ENCODE measurements at regions not wholly inside any gene's neighbourhood (a gene's known extent, or its start where the extent isn't known, plus 50 kb on each side); places are given as distances from the start of the nearest gene placed in this dataset.

DNA sequence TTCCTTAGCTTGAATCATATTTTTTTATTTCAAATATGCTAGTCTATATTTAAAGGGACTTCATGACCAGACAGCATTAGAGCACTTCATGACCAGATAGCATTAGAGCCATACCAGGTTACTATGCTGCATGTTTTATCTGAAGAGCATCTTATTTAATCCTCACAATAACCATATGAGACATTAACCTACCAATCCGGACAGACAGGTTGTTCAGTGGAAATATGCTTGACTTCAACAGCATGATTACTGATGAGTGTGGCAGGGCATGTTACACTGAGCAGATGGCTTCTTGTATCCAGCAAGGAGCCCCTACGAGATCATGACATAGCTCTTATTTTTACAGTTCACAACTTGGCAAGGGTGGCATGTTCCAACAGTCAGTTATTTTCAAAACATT lies 85.0 kb upstream of the KCTD3 start:
- no peak for DNase-seq (ENCODE audit: low read depth)
- no peak for TF ChIP-seq CTCF (IDR thresholded peaks at IDR 0.05; ENCODE audit: insufficient read depth, low read depth, low read length, missing control alignments)
- no peak overlapping the region for H3K4me3 ChIP-seq (ENCODE audit: low read depth, low read length)

GRCh38 chr1:215484171-215484939 lies 82.7 kb upstream of the KCTD3 start:
- no peak for TF ChIP-seq CTCF (IDR thresholded peaks at IDR 0.05; ENCODE audit: insufficient read depth, low read depth, low read length, missing control alignments)
- H3K4me3 ChIP-seq (ENCODE audit: low read depth, low read length): no peak overlapping the region
- no peak for DNase-seq (ENCODE audit: low read depth)

- no peak for TF ChIP-seq CTCF (IDR thresholded peaks at IDR 0.05; ENCODE audit: insufficient read depth, low read depth, low read length, missing control alignments)
- no peak for DNase-seq (ENCODE audit: low read depth)
- H3K4me3 ChIP-seq (ENCODE audit: low read depth, low read length): no peak overlapping the region
Measured at GRCh38 chr1:215487466-215487865, 79.6 kb upstream of the KCTD3 start.

DNA sequence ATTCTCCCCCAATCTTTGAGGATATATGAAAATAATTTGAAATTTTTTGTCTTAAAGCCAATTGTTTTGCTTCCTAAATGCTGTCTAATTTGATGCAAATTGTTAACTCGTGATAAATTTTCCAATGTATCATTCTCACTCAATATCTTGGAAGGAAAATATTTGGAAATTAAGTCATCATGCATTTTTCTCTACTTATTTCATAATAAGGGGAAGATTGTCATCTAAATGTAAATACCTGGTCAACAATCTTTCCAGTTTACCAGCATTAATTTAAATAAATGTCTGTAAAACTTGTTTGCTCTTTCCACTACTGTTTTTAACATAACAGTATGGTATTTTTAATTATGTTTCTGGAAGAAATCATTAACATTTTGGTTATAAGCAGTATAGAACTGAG lies 78.3 kb upstream of the KCTD3 start:
- no peak overlapping the region for H3K4me3 ChIP-seq (ENCODE audit: low read depth, low read length)
- TF ChIP-seq CTCF (IDR thresholded peaks at IDR 0.05; ENCODE audit: insufficient read depth, low read depth, low read length, missing control alignments): no peak
- no peak for DNase-seq (ENCODE audit: low read depth)

DNA sequence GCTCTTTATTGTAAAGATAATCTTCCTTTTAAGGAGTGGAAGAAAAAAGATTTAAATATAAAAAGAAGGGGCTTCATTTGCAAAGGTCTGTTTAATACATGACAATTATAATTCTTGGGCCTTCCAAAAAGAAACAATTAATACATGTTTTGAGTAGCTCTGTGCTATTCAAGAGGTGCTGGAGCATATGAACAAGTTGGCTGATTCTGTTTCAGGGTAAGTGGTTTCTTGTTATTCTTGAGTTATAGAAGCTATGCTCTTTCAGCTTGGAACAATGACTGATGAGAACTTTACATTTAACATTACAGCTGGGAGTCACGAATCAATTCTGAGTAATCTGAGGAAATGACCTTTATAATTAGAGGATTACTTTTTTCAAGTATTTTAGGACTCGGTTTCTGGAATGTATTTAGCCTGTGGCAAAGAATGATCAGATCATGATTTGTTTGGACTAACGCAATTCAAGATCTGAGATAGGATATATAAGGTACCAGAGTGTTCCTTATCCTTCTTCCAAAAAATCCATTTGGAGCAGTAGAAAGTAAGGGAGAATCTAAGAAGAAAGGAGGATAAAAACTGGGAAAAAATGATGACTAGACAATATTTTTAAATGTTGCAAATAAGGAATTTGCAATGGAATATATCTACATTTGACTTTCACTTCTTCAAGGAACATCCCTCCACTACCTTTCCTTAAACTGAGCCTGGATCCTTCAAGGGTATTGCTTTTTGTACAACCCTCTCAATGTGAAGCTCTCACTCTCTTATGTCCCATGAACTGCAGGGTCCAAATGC lies 77.1 kb upstream of the KCTD3 start:
- no peak for DNase-seq (ENCODE audit: low read depth)
- TF ChIP-seq CTCF (IDR thresholded peaks at IDR 0.05; ENCODE audit: insufficient read depth, low read depth, low read length, missing control alignments): no peak
- no peak overlapping the region for H3K4me3 ChIP-seq (ENCODE audit: low read depth, low read length)

DNA sequence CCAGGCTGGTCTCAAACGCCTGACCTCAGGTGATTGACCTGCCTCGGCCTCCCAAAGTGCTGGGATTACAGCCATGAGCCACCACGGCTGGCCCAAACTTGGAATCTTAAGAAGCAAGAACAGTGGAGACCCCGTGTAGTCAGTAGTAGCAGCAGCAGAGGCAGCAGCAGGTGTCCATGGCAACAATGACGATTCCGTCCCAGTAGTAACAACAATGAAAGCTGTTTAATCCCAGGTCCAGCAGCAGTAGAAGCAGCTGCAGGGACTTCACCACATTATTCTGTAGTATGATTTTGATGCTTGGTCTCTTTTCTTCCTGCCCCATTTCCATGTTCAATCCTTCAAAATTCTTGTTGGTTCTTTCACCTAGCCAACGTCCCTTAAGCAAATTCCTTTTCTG lies 69.6 kb upstream of the KCTD3 start:
- H3K4me3 ChIP-seq (ENCODE audit: low read depth, low read length): no peak overlapping the region
- DNase-seq (ENCODE audit: low read depth): no peak
- TF ChIP-seq CTCF (IDR thresholded peaks at IDR 0.05; ENCODE audit: insufficient read depth, low read depth, low read length, missing control alignments): no peak
